ENCODE measurements at regions not wholly inside any gene's neighbourhood (a gene's known extent, or its start where the extent isn't known, plus 50 kb on each side); places are given as distances from the start of the nearest gene placed in this dataset.

DNA sequence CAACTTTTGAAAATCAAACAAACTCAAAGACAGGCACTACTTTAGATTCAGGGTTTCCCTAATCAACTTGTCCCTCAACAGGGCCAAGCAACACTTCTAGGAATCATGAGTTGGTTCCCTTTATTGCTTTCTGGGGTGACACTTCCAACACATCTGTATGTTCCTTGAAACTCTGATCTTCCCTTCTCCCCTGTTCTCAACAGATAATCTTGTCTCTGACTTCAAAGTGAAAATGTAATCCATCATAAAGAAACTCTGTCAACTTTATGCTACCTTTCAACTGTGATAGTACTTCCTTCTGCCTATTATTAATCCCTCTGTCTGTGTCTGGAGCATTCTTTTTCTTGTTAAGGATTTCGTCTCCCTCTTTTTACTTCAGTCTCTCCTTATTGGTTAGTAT lies 250.1 kb upstream of the MEF2C start:
- H3K4me3 ChIP-seq (ENCODE audit: control insufficient read depth, low read depth, low read length), result no peak overlapping the region
- DNase-seq (ENCODE audit: low read depth), result no peak
- TF ChIP-seq, protein P1, sequence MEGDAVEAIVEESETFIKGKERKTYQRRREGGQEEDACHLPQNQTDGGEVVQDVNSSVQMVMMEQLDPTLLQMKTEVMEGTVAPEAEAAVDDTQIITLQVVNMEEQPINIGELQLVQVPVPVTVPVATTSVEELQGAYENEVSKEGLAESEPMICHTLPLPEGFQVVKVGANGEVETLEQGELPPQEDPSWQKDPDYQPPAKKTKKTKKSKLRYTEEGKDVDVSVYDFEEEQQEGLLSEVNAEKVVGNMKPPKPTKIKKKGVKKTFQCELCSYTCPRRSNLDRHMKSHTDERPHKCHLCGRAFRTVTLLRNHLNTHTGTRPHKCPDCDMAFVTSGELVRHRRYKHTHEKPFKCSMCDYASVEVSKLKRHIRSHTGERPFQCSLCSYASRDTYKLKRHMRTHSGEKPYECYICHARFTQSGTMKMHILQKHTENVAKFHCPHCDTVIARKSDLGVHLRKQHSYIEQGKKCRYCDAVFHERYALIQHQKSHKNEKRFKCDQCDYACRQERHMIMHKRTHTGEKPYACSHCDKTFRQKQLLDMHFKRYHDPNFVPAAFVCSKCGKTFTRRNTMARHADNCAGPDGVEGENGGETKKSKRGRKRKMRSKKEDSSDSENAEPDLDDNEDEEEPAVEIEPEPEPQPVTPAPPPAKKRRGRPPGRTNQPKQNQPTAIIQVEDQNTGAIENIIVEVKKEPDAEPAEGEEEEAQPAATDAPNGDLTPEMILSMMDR (IDR thresholded peaks at IDR 0.05; ENCODE audit: control insufficient read depth, insufficient read depth, low read depth, low read length, missing control alignments), result no peak

DNA sequence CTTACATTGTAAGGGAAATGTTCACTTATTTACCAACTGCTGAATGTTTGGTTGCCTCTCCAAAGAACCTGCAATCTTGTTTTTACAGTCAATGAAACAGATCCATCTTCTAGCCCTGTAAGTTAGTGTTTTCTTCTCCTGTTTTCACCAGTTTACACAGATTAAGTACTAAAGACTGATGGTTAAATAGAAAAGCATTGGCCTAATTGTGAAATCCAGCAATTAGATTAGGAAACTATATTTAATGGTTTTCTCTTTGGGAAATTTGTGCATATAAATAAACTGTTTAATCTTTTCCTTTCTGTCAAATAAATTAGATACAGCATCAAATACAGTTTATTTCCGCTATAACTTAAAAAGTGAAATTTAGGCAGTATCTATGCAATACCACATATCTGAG lies 247.9 kb upstream of the MEF2C start:
- no peak for DNase-seq (ENCODE audit: low read depth)
- TF ChIP-seq, protein P1 (IDR thresholded peaks at IDR 0.05; ENCODE audit: control insufficient read depth, insufficient read depth, low read depth, low read length, missing control alignments), result no peak
- H3K4me3 ChIP-seq (ENCODE audit: control insufficient read depth, low read depth, low read length), result no peak overlapping the region

DNA sequence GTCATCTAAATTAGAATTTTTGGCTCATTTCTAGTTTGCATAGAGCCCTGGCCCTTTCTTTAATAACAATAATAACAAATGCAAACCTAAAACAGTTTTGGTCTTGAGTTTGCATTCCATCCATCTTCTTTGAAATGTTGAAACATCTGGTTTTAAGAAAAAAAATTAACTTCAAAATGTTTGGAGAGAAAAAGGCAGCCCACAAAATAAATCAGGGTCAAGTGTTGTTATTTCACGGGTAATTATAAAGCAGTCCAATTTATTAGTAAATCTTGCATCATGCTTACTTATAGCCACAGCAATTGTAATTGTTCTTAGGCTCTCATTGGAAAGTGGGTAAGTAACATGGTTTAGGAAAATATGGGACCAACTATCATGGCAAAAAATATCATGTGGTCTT lies 247.0 kb upstream of the MEF2C start:
- TF ChIP-seq, protein P1 (IDR thresholded peaks at IDR 0.05; ENCODE audit: control insufficient read depth, insufficient read depth, low read depth, low read length, missing control alignments), result no peak
- no peak overlapping the region for H3K4me3 ChIP-seq (ENCODE audit: control insufficient read depth, low read depth, low read length)
- no peak for DNase-seq (ENCODE audit: low read depth)

DNA sequence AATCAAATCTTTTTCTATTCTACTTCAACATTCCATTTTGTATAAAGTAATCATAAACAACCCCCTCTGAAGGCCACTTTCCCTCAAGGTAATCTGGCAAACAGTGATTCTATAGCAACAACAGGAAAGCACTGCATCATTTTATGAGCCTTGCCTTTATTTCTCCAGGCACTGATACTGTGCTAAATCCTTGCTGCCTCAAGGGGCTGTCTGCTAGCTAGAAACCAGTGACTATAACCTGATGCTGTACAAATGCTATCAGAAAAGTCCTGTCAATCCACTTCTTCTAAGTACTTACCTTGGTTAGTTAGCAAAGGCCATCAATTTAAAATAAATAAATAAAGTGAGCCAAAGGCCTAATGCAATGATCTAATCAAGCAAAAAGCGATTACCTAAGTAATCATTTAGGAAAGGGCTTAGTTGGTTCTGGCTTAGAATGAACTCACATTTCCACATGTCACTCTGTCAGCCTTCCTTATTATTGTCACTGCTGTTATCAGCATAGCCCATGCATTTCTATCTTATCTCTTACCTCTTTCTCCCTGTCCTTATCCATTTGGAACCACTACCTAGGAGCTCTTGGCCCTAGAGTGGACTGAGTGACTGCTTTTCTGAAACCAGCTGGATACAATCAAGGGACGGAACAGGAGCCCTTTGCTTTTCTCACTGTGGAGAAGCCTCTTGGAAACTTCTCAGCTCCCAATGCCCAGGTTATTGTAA lies 246.1 kb upstream of the MEF2C start:
- no peak overlapping the region for H3K4me3 ChIP-seq (ENCODE audit: control insufficient read depth, low read depth, low read length)
- TF ChIP-seq, protein P1 (IDR thresholded peaks at IDR 0.05; ENCODE audit: control insufficient read depth, insufficient read depth, low read depth, low read length, missing control alignments), result no peak
- DNase-seq (ENCODE audit: low read depth), result no peak

DNA sequence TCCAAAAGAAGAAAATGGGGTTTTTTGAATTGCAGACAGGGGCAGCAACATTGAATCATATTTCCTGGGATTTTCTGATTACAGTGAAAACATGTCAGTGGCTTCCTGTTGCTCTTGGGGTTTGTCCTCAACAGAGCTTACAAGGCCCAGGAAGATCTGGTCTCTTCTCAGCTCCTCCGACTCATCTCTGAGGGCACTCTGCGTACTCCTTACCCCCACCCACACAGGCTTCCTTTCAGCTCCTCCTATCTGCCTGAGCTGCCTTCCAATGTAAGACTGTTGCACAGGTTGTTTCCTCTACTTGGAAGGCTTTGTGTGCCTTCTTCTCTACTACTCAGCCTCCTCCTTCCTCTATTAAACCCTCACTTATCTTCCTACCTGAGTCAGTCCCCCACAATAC lies 245.1 kb upstream of the MEF2C start:
- TF ChIP-seq, protein P1 (IDR thresholded peaks at IDR 0.05; ENCODE audit: control insufficient read depth, insufficient read depth, low read depth, low read length, missing control alignments), result no peak
- no peak for DNase-seq (ENCODE audit: low read depth)
- no peak overlapping the region for H3K4me3 ChIP-seq (ENCODE audit: control insufficient read depth, low read depth, low read length)

DNA sequence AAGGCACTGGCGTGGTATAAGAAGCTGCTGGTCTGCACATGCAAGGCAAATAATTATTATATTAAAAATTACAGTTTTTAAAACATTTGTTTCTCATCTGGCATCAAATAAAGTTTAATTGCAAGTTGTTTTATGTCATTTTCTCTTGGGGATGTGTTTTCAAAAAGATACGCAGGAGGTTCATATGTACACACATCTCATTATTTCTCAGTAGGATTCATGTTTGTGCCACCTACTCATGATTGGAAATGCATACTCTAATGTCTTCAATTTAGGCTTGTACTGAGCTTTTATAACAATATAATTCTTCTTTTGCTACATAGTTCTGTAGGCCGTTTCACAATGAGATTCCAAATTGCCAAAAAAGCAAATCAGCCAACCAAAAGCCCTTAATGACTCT lies 244.2 kb upstream of the MEF2C start:
- no peak for DNase-seq (ENCODE audit: low read depth)
- TF ChIP-seq, protein P1 (IDR thresholded peaks at IDR 0.05; ENCODE audit: control insufficient read depth, insufficient read depth, low read depth, low read length, missing control alignments), result no peak
- H3K4me3 ChIP-seq (ENCODE audit: control insufficient read depth, low read depth, low read length), result no peak overlapping the region

Measured in AG09309 (cell line).